ENCODE measurements at regions not wholly inside any gene's neighbourhood (a gene's known extent, or its start where the extent isn't known, plus 50 kb on each side); places are given as distances from the start of the nearest gene placed in this dataset.

DNA sequence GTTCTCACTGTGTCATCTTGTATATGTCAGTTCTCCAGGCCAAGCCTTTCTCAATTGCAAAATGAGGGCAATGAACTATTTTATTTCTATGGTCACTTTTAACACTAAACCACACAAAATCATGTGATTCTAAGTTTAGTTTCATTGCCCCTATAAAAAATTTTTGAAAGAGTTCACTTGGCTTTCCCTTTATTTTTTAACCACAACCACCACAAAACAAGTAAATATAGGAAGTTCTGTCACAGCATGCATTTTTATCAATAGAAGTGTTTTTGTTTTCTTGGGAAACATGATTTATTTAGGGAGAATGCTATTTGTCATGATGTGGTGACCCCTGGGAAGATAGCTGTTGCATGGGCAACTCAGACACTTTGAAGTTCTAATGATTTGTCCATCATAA, 169.1 kb downstream of the CSNK1G3 start:
- no peak overlapping the region for H3K4me3 ChIP-seq (ENCODE audit: low read length in 2 of 2)
- H3K9ac ChIP-seq (ENCODE audit: low read length in 2 of 2): no peak overlapping the region
- no peak overlapping the region for H3K27ac ChIP-seq (ENCODE audit: low read length)
- peaks cover 0 to 4% of the 10 kb centered on the region in 2 donors for H3K9me3 ChIP-seq (ENCODE audit: control insufficient read depth in 2 of 2, low read length in 2 of 2)
- H3K36me3 ChIP-seq (ENCODE audit: control insufficient read depth in 2 of 2, insufficient read depth in 2 of 2, low read length in 2 of 2): no peaks in the 10 kb centered on the region
- no peaks in the 10 kb centered on the region for H3K27me3 ChIP-seq (ENCODE audit: control insufficient read depth in 1 of 2, insufficient read depth in 2 of 2, low read length in 2 of 2)
- H3K4me1 ChIP-seq (ENCODE audit: control insufficient read depth, insufficient read depth, low read length): no peaks in the 10 kb centered on the region

DNA sequence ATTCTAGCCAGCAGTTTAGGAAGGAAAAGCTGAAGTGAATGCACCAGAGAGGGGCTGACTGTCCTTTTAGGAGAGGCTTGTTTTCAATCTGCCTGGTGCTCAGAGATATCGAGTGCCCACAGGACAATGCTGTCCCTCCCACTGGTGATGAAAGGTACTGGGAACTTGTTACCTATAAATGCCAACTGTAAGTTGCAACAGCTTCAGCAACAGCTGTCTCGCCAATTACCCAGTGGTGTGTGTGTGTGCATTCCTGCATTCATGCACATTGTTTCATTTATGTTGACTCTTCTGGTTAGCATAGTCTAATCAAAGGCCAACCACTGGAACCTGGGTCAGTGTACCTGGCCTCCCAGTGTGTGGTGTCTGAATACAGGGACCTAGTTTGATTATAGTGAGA, 161.1 kb downstream of the CSNK1G3 start:
- Histone ChIP-seq H3K9me3 (ENCODE audit: control insufficient read depth in 2 of 2, low read length in 2 of 2) (no peaks in the 10 kb centered on the region), H3K4me3 (ENCODE audit: low read length in 2 of 2) (no peak overlapping the region), H3K4me1 (ENCODE audit: control insufficient read depth, insufficient read depth, low read length) (no peaks in the 10 kb centered on the region), H3K27ac (ENCODE audit: low read length) (no peak overlapping the region), H3K9ac (ENCODE audit: low read length in 2 of 2) (no peak overlapping the region), H3K36me3 (ENCODE audit: control insufficient read depth in 2 of 2, insufficient read depth in 2 of 2, low read length in 2 of 2) (no peaks in the 10 kb centered on the region), H3K27me3 (ENCODE audit: control insufficient read depth in 1 of 2, insufficient read depth in 2 of 2, low read length in 2 of 2) (no peaks in the 10 kb centered on the region)

DNA sequence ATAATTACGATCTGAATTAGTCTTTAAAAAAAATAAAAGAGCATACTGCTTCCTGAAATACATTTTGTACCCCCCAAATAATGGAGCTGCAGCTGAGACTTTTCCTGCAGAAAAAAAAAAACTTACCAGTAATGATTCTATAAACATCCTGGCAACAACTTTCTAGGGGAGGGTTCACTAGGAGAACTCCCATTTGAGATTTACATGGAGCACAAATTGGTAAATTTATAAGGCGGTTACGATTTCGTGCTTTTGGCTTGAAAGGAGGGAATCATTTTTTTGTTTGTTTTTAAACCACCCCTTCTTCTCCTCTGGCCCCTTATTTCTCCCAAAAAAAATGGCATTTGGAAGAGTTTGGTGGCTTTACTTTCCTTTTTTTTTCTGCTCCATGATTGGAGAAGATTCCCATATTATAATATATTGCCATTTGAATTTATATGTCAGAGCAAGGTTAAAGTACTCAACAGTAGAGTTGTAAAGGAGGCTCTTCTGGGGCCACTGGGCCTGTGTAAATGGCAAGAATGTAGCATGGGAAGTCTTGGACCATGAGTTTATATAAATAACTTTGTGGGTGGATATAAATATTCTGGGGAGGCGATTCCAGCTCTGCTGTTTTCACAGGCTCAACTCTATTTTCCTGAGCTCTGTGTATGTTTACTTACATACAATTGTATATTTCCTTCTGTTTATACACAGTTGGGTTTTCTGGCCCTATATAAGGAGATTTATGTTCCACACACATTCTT, 159.9 kb downstream of the CSNK1G3 start:
- Histone ChIP-seq H3K4me1 (ENCODE audit: control insufficient read depth, insufficient read depth, low read length) (no peaks in the 10 kb centered on the region), H3K9ac (ENCODE audit: low read length in 2 of 2) (no peak overlapping the region)

DNA sequence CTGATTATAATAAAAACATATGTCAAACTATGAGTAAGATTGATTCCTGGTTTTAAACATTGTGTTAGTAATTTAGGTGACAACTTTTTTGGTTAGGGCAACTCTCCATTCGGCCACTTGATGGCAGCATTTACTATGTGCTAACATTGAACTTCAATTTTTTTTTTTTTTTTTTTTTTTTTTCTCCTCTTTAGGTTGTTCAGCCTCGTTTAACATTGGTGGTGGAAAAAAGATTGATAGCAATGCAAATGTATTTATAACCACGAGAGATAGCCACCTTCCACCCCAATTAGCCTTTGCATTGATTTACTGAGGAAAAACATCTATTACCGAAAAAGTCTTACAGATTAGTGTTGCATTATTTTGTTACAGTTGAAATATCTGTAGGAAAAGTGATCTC, 159.1 kb downstream of the CSNK1G3 start:
- Histone ChIP-seq H3K27ac (ENCODE audit: low read length) (no peak overlapping the region), H3K4me1 (ENCODE audit: control insufficient read depth, insufficient read depth, low read length) (no peaks in the 10 kb centered on the region), H3K9me3 (ENCODE audit: control insufficient read depth in 2 of 2, low read length in 2 of 2) (no peaks in the 10 kb centered on the region), H3K36me3 (ENCODE audit: control insufficient read depth in 2 of 2, insufficient read depth in 2 of 2, low read length in 2 of 2) (no peaks in the 10 kb centered on the region), H3K9ac (ENCODE audit: low read length in 2 of 2) (no peak overlapping the region), H3K4me3 (ENCODE audit: low read length in 2 of 2) (no peak overlapping the region), H3K27me3 (ENCODE audit: control insufficient read depth in 1 of 2, insufficient read depth in 2 of 2, low read length in 2 of 2) (no peaks in the 10 kb centered on the region)

More for the DNA sequence above, 159.9 kb downstream of the CSNK1G3 start:
- no peak overlapping the region for H3K4me3 ChIP-seq (ENCODE audit: low read length in 2 of 2)
- H3K27me3 ChIP-seq (ENCODE audit: control insufficient read depth in 1 of 2, insufficient read depth in 2 of 2, low read length in 2 of 2): no peaks in the 10 kb centered on the region
- H3K9me3 ChIP-seq (ENCODE audit: control insufficient read depth in 2 of 2, low read length in 2 of 2): no peaks in the 10 kb centered on the region
- H3K36me3 ChIP-seq (ENCODE audit: control insufficient read depth in 2 of 2, insufficient read depth in 2 of 2, low read length in 2 of 2): no peaks in the 10 kb centered on the region
- no peak overlapping the region for H3K27ac ChIP-seq (ENCODE audit: low read length)

All from stomach smooth muscle (tissue), 2 donors.